HCT116 (cell line): ENCODE measurements at regions not wholly inside any gene's neighbourhood (a gene's known extent, or its start where the extent isn't known, plus 50 kb on each side); places are given as distances from the start of the nearest gene placed in this dataset.

Source experiments
- ATAC-seq: fragments of 200-7000 bp; cut with Tn5 transposase; 2 replicates; pipeline ENCODE4 v1.9.1; 2020; ENCODE audit warnings: mild to moderate bottlenecking, moderate library complexity
- BruUV-seq: library from RNA; stranded (reverse); fragments of 400-500 nt; replicated peaks from 2 replicates; lab custom pipeline; 2021; lab: Mats Ljungman, UMichigan
- CTCF ChIA-PET: fragments of 300-600 bp; sonication (Branson Sonifier 250); formaldehyde crosslinking; loops from one replicate; lab custom pipeline; 2021; ENCODE audit warnings: antibody characterized with exemption; lab: Charles Lee
- POLR2A ChIA-PET: fragments of 300-600, 350-600 bp; sonication (Branson Sonifier 250); formaldehyde crosslinking; loops from one replicate; lab custom pipeline; 2021; ENCODE audit warnings: antibody characterized with exemption; lab: Charles Lee
- RAD21 ChIA-PET, 2 experiments: fragments of 300-600 bp; sonication (Branson Sonifier 250); formaldehyde crosslinking; loops; one replicate each; lab custom pipeline; 2023; ENCODE audit warnings: low total read pairs in 2 of 2; ENCODE audit not compliant: uncharacterized antibody in 2 of 2, unreplicated experiment in 2 of 2, low non-redundant PET in 1 of 2; lab: Charles Lee
- DNase-seq: peaks from one replicate; pipeline ENCODE4 v3.0.0-alpha.2; 2010; ENCODE audit warnings: low read depth, low spot score
- H2AFZ ChIP-seq: fragments of 200-600 bp; shearing (Covaris generic), sonication (generic); 2 replicates; pipeline ENCODE4 v1.6.1; 2017; ENCODE audit warnings: low read depth, mixed run types, mixed read lengths, antibody characterized with exemption, low read length; ENCODE audit not compliant: poor library complexity, severe bottlenecking
- H3K27ac ChIP-seq: 2 replicates; pipeline ENCODE4 v1.5.1; 2012; ENCODE audit warnings: low read depth, low read length
- H3K27me3 ChIP-seq: fragments of 200-600 bp; sonication (generic); 2 replicates; pipeline ENCODE4 v1.6.1; 2016; ENCODE audit warnings: mixed run types, low read length, mixed read lengths; ENCODE audit not compliant: insufficient read depth
- H3K36me3 ChIP-seq, 2 experiments: fragments of 200-500 bp in 1 of 2; fragments of 200-600 bp in 1 of 2; sonication (Bioruptor generic) in 1 of 2; sonication (generic) in 1 of 2; 2 replicates each; pipeline versions ENCODE4 v1.5.1 to v1.6.1; 2014 to 2016; ENCODE audit warnings: low read length in 2 of 2, inconsistent platforms in 1 of 2, mixed read lengths in 1 of 2, mixed run types in 1 of 2; ENCODE audit not compliant: insufficient read depth in 2 of 2, control insufficient read depth in 1 of 2
- H3K4me1 ChIP-seq, 2 experiments: fragments of 200-600 bp in 1 of 2; sonication (generic) in 1 of 2; 2 replicates each; pipeline versions ENCODE4 v1.5.1 to v1.6.1; 2012 to 2017; ENCODE audit warnings: low read length in 2 of 2, inconsistent platforms in 1 of 2, mild to moderate bottlenecking in 1 of 2, mixed read lengths in 1 of 2, mixed run types in 1 of 2, moderate library complexity in 1 of 2; ENCODE audit not compliant: insufficient read depth in 2 of 2, control insufficient read depth in 1 of 2
- H3K4me2 ChIP-seq: fragments of 200-600 bp; sonication (generic); 2 replicates; pipeline ENCODE4 v1.6.1; 2017; ENCODE audit warnings: mixed run types, low read length, mixed read lengths
- H3K4me3 ChIP-seq, 2 experiments: fragments of 200-600 bp in 1 of 2; sonication (generic) in 1 of 2; replicated peaks in 1 of 2; 2 replicates each; pipeline ENCODE4 v1.5.1; 2011 to 2016; ENCODE audit warnings: low read length in 2 of 2, control low read depth in 1 of 2, low read depth in 1 of 2, mild to moderate bottlenecking in 1 of 2, mixed read lengths in 1 of 2, mixed run types in 1 of 2
- H3K79me2 ChIP-seq: fragments of 200-600 bp; sonication (generic); 2 replicates; pipeline ENCODE4 v1.6.1; 2017; ENCODE audit warnings: mild to moderate bottlenecking, mixed run types, low read length, moderate library complexity, mixed read lengths; ENCODE audit not compliant: insufficient read depth
- H3K9ac ChIP-seq: fragments of 200-600 bp; sonication (generic); 2 replicates; pipeline ENCODE4 v1.6.1; 2016; ENCODE audit warnings: low read length, mixed read lengths
- H3K9me2 ChIP-seq: fragments of 200-600 bp; sonication (generic), shearing (Covaris generic); 2 replicates; pipeline ENCODE4 v1.6.1; 2017; ENCODE audit warnings: mixed run types, mild to moderate bottlenecking, moderate library complexity; ENCODE audit not compliant: insufficient read depth
- H3K9me3 ChIP-seq, 2 experiments: fragments of 200-500 bp in 1 of 2; fragments of 200-600 bp in 1 of 2; sonication (Bioruptor generic) in 1 of 2; sonication (generic) in 1 of 2; 2 replicates each; pipeline ENCODE4 v1.6.1; 2014 to 2017; ENCODE audit warnings: low read length in 2 of 2, mixed read lengths in 2 of 2, inconsistent platforms in 1 of 2, low read depth in 1 of 2, mild to moderate bottlenecking in 1 of 2, mixed run types in 1 of 2, moderate library complexity in 1 of 2; ENCODE audit not compliant: control insufficient read depth in 1 of 2, insufficient read depth in 1 of 2
- H4K20me1 ChIP-seq: fragments of 200-600 bp; sonication (generic), shearing (Covaris generic); 2 replicates; pipeline ENCODE4 v1.6.1; 2017; ENCODE audit warnings: mixed run types, mild to moderate bottlenecking, moderate library complexity; ENCODE audit not compliant: insufficient read depth
- EGR1 ChIP-seq: IDR thresholded peaks from 2 replicates; pipeline ENCODE4 v1.6.1; 2012; ENCODE audit warnings: low read depth
- EZH2phosphoT487 ChIP-seq: fragments of 200-600 bp; IDR thresholded peaks from 2 replicates; pipeline ENCODE4 v1.6.1; 2018; ENCODE audit warnings: antibody characterized with exemption, borderline replicate concordance
- SIN3A ChIP-seq: IDR thresholded peaks from 2 replicates; pipeline ENCODE4 v1.6.1; 2012; ENCODE audit warnings: low read depth
- YY1 ChIP-seq: IDR thresholded peaks from 2 replicates; pipeline ENCODE4 v1.6.1; 2011; ENCODE audit warnings: low read length, low read depth, moderate library complexity, mild to moderate bottlenecking; ENCODE audit not compliant: insufficient replicate concordance; ENCODE audit errors: extremely low read depth
- ZNF274 ChIP-seq: fragments of 200-500 bp; sonication (Bioruptor generic); IDR thresholded peaks from 2 replicates; pipeline ENCODE4 v1.6.1; 2014; ENCODE audit warnings: mild to moderate bottlenecking, low read depth, low read length, inconsistent platforms
- intact Hi-C: fragments of 100-400 bp; cut with micrococcal nuclease; formaldehyde crosslinking; loops from 2 replicates; pipeline ENCODE4 v1.10.0; 2022
- TF ChIP-seq, protein P1 (sequence below): IDR thresholded peaks from 2 replicates; pipeline ENCODE4 v1.6.1; 2011; ENCODE audit warnings: mild to moderate bottlenecking, low read length, moderate library complexity; ENCODE audit not compliant: insufficient replicate concordance; ENCODE audit errors: extremely low read depth
- TF ChIP-seq, protein P2 (sequence below): IDR thresholded peaks from 2 replicates; pipeline ENCODE4 v1.6.1; 2012
- TF ChIP-seq, protein P3 (sequence below): IDR thresholded peaks from 2 replicates; pipeline ENCODE4 v1.6.1; 2012; ENCODE audit warnings: low read depth

DNA sequence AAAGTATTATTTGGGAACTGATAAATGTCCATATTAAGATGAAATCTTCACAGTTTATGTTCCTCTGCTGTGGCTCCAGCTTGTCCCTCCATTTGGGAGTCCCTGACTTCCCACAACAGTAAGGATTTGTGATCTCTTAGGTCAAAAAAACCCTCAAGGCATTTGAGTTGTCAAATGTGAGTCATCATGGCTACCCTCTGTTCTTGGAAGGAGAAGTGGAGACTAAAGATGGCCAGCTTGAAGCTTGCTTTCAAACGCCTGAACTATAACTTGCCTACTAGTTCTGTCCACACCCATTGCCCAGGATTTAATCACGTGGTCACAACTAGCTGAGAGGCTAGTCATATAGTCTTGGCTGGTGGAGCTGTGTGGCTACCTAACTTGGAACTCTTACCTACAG, 107.8 kb downstream of the CCNG2 start:
- RAD21 ChIA-PET = no interaction called here

DNA sequence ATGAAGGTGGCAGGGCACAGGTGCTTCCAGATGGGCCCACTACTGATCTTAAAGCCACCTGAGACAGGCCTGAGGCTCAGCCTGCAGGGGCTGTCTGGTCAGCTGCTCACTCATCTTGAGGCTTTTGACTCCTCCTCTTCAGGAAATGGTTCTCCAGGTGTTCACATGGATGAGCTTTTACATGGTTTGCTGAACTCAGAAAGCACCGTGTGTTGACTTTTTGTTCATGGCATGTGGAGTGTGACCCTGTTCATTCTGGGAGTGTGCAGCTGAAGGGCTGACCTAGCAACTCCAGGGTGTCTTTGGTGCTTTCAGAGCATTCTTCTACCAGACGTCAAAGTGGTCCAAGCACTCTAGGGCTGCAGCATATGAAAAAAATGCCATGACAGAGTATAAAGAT, 111.1 kb downstream of the CCNG2 start:
- H3K36me3 ChIP-seq = no peaks in the 10 kb centered on the region
- ChIA-PET POLR2A (no interaction called here), RAD21 (no interaction called here), CTCF (no interaction called here)
- no peaks in the 10 kb centered on the region for H4K20me1 ChIP-seq
- H3K9me2 ChIP-seq = no peaks in the 10 kb centered on the region
- intact Hi-C loops = no loop called here
- BruUV-seq = no TSS peak
- no peaks in the 10 kb centered on the region for H3K9me3 ChIP-seq
- H3K9ac ChIP-seq = no peak overlapping the region
- DNase-seq = no peak
- H3K4me2 ChIP-seq = no peak overlapping the region
- no peak overlapping the region for H2AFZ ChIP-seq
- H3K79me2 ChIP-seq = no peaks in the 10 kb centered on the region
- no peak overlapping the region for H3K4me3 ChIP-seq
- H3K4me1 ChIP-seq = no peaks in the 10 kb centered on the region
- no peak for ATAC-seq
- H3K27me3 ChIP-seq = no peaks in the 10 kb centered on the region
- no peak overlapping the region for H3K27ac ChIP-seq
- TF ChIP-seq, protein P1, sequence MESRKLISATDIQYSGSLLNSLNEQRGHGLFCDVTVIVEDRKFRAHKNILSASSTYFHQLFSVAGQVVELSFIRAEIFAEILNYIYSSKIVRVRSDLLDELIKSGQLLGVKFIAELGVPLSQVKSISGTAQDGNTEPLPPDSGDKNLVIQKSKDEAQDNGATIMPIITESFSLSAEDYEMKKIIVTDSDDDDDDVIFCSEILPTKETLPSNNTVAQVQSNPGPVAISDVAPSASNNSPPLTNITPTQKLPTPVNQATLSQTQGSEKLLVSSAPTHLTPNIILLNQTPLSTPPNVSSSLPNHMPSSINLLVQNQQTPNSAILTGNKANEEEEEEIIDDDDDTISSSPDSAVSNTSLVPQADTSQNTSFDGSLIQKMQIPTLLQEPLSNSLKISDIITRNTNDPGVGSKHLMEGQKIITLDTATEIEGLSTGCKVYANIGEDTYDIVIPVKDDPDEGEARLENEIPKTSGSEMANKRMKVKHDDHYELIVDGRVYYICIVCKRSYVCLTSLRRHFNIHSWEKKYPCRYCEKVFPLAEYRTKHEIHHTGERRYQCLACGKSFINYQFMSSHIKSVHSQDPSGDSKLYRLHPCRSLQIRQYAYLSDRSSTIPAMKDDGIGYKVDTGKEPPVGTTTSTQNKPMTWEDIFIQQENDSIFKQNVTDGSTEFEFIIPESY = no peak
- TF ChIP-seq SIN3A = no peak
- no peak for TF ChIP-seq EZH2phosphoT487
- TF ChIP-seq, protein P2, sequence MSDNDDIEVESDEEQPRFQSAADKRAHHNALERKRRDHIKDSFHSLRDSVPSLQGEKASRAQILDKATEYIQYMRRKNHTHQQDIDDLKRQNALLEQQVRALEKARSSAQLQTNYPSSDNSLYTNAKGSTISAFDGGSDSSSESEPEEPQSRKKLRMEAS = no peak
- TF ChIP-seq EGR1 = no peak
- TF ChIP-seq YY1 = no peak

More for the DNA sequence above, 107.8 kb downstream of the CCNG2 start:
- no peak overlapping the region for H3K27ac ChIP-seq
- no peak overlapping the region for H3K4me3 ChIP-seq
- H2AFZ ChIP-seq = no peak overlapping the region
- TF ChIP-seq, protein P3, sequence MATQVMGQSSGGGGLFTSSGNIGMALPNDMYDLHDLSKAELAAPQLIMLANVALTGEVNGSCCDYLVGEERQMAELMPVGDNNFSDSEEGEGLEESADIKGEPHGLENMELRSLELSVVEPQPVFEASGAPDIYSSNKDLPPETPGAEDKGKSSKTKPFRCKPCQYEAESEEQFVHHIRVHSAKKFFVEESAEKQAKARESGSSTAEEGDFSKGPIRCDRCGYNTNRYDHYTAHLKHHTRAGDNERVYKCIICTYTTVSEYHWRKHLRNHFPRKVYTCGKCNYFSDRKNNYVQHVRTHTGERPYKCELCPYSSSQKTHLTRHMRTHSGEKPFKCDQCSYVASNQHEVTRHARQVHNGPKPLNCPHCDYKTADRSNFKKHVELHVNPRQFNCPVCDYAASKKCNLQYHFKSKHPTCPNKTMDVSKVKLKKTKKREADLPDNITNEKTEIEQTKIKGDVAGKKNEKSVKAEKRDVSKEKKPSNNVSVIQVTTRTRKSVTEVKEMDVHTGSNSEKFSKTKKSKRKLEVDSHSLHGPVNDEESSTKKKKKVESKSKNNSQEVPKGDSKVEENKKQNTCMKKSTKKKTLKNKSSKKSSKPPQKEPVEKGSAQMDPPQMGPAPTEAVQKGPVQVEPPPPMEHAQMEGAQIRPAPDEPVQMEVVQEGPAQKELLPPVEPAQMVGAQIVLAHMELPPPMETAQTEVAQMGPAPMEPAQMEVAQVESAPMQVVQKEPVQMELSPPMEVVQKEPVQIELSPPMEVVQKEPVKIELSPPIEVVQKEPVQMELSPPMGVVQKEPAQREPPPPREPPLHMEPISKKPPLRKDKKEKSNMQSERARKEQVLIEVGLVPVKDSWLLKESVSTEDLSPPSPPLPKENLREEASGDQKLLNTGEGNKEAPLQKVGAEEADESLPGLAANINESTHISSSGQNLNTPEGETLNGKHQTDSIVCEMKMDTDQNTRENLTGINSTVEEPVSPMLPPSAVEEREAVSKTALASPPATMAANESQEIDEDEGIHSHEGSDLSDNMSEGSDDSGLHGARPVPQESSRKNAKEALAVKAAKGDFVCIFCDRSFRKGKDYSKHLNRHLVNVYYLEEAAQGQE = no peak
- TF ChIP-seq ZNF274 (no peak), EGR1 (no peak), EZH2phosphoT487 (no peak)
- H3K9me2 ChIP-seq = no peaks in the 10 kb centered on the region
- no peak for ATAC-seq
- ChIA-PET CTCF (no interaction called here), POLR2A (no interaction called here)
- H3K27me3 ChIP-seq = peaks cover 8% of the 10 kb centered on the region; the same call in 1 of the 2 replicates
- no peak overlapping the region for H3K4me2 ChIP-seq
- no peaks in the 10 kb centered on the region for H3K79me2 ChIP-seq
- H3K36me3 ChIP-seq = no peaks in the 10 kb centered on the region
- intact Hi-C loops = no loop called here
- no peaks in the 10 kb centered on the region for H3K9me3 ChIP-seq
- DNase-seq = no peak
- H4K20me1 ChIP-seq = no peaks in the 10 kb centered on the region
- no peak overlapping the region for H3K9ac ChIP-seq
- no TSS peak for BruUV-seq
- H3K4me1 ChIP-seq = no peaks in the 10 kb centered on the region
